Breast epithelium (tissue), 3 donors: ENCODE measurements at regions not wholly inside any gene's neighbourhood (a gene's known extent, or its start where the extent isn't known, plus 50 kb on each side); places are given as distances from the start of the nearest gene placed in this dataset.

Source experiments
- POLR2A ChIP-seq: fragments of 450-650 bp; IDR thresholded peaks from one replicate; pipeline ENCODE4 v1.6.1; 2016; ENCODE audit warnings: antibody characterized with exemption, mild to moderate bottlenecking, moderate library complexity
- POLR2AphosphoS5 ChIP-seq, 3 donors: sonication (generic); formaldehyde crosslinking; IDR thresholded peaks; one replicate each; pipeline ENCODE4 v1.6.1; 2017; ENCODE audit warnings: antibody characterized with exemption in 3 of 3
- TF ChIP-seq, protein P1 (sequence below), 3 donors: fragments of 450-650 bp; IDR thresholded peaks; one replicate each; pipeline ENCODE4 v1.5.1; 2016 to 2017; ENCODE audit warnings: antibody characterized with exemption in 3 of 3, mild to moderate bottlenecking in 3 of 3, moderate library complexity in 3 of 3

DNA sequence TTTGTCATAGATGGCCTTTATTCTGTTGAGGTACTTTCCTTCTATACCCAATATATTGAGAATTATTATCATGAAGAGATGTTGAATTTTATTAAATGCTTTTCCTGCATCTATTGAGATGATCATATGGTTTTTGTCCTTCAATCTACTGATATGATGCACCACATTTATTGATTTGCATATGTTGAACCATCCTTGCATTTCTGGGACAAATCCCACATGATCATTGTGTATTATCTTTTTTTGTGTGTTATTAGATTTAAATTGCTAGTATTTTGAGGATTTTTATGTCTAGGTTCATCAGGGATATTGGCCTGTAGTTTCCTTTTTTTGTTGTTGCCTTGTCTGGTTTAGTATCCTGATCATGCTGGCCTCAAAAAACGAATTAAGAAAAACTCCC, 124.5 kb upstream of the CES5A start:
- TF ChIP-seq, protein P1, sequence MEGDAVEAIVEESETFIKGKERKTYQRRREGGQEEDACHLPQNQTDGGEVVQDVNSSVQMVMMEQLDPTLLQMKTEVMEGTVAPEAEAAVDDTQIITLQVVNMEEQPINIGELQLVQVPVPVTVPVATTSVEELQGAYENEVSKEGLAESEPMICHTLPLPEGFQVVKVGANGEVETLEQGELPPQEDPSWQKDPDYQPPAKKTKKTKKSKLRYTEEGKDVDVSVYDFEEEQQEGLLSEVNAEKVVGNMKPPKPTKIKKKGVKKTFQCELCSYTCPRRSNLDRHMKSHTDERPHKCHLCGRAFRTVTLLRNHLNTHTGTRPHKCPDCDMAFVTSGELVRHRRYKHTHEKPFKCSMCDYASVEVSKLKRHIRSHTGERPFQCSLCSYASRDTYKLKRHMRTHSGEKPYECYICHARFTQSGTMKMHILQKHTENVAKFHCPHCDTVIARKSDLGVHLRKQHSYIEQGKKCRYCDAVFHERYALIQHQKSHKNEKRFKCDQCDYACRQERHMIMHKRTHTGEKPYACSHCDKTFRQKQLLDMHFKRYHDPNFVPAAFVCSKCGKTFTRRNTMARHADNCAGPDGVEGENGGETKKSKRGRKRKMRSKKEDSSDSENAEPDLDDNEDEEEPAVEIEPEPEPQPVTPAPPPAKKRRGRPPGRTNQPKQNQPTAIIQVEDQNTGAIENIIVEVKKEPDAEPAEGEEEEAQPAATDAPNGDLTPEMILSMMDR (IDR thresholded peaks at IDR 0.05): no peak
- TF ChIP-seq POLR2A: no peak
- no peak for TF ChIP-seq POLR2AphosphoS5 (IDR thresholded peaks at IDR 0.05)
